Right kidney (tissue), 1 donor: ENCODE measurements at regions not wholly inside any gene's neighbourhood (a gene's known extent, or its start where the extent isn't known, plus 50 kb on each side); places are given as distances from the start of the nearest gene placed in this dataset.

ENCODE experiments used
- DNase-seq: peaks from one replicate; pipeline ENCODE4 v3.0.0-alpha.2; 2016

DNA sequence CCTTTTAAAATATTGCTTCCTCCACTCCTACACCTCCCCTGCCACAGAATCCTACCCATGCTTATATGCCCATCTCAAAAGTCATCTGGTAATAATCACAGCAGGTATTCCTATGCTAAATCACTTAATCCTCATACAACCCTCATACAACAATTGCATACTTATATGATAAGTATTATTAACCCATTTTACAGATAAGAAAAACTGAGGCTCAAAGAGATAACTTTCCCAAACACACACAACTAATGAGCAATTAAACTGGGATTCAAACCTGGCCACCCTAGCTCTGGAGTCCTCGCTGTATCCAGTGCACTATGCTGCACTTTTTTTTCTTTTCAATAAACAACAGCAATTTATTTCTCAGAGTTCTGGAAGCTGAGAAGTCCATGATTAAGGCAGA lies 99.8 kb upstream of the TSPAN5 start:
- no peak for DNase-seq

DNA sequence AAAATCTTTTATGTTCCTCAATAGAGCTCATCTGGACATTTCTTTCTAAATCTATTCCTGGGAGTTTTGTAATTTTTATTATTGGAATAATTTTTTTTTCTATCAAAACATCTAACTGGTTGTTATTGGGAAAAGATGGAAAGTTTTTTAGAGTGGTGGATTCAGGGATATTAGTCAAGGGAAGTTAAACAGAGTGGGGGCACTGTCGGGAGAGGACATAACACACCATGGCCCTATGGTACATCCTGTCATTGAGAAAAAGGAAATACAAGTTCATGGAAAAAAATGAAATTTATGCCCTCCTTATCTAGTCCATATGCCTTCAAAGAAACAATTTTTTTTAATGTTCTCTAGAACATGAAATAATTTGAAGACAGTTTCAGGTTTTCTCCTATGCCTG lies 96.3 kb upstream of the TSPAN5 start:
- DNase-seq: no peak

DNA sequence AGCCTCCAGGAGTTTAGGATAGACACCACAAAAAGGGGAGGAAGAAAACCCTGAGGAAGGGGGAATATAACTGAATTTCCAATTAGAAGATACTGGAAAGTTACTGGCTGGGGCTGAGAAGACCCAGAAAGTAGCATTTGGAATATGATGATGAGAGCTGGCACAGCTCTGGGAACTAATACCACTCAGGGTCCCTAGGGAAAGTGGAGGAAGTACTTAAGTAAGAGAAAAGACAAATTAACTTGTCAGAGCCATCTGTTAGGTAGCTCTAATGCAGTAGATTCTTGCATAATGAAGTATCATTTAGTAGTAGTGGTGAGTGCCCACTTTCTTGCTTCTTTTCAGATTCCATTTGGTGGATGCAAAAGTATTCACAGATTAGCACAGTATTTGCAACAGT lies 90.8 kb upstream of the TSPAN5 start:
- no peak for DNase-seq

DNA sequence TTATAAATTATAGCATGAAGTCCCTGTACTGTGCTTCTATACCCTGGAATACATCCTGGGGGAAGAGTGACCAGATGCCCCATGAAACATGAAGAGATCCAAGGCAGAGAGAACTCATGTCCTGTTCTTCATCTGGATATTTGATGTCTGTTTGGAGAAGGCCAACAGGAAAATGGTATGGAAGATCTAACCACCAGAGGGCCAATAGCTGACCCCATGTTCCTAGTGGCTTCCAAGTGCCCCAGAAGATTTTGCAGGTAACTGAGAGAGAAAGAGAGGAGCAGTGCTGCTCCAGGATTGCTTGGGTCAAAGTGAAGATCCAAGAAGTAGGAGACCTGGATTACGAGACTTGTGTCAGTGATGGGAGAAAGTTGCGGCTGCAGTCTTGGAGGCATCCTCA lies 90.2 kb upstream of the TSPAN5 start:
- DNase-seq: no peak

DNA sequence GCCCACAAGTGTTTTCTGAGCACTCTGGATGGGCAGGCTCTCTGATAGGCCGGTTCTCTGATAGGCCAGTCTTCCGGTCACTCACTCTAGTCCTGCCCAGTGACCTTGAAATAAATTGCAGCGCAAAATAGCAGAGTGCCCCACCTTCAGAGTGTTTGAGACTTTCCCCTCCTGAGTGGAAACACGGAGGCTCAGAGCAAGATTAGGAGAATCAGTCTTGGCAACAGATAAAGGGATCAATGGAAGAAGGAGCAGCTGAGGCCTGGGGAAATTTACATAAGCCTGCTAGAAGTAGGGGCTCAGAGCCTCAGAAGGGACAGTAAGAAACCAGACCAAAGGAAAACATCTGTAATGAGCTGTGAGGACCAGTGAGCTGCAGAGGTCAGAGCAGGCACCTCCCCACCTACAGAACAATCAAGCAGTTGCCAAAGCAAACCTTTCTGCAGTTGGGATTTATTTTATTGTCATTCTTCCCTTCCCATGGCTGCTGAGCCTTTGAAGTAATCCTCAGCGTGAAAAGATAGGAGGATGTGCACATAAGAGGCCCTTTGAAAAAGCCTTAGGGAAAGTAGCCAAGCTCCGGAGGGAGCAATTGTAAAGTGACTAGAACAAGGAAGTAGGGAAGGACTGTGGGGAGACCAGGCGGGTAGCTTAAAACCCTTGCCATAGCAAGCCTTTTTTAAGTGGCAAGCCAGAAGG lies 89.1 kb upstream of the TSPAN5 start:
- no peak for DNase-seq

DNA sequence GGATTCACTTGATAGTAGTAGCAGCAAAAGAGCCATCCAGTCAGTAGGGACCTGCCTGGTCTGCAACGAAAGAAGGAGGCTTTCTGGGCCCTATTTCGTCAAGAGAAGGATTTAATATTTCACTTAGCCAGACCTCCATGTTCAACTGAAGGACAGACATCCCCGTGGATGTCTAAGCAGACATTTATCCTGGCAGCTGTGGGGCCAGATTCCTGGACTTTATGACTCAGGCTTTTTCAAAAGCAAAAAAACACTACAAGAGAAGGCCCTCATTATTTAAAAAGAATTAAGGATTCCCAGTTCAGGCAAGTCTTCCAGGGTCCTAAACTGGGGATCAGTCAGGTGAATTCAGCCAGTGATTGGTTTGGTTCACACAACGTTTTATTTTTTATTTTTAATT lies 88.5 kb upstream of the TSPAN5 start:
- DNase-seq: no peak

DNA sequence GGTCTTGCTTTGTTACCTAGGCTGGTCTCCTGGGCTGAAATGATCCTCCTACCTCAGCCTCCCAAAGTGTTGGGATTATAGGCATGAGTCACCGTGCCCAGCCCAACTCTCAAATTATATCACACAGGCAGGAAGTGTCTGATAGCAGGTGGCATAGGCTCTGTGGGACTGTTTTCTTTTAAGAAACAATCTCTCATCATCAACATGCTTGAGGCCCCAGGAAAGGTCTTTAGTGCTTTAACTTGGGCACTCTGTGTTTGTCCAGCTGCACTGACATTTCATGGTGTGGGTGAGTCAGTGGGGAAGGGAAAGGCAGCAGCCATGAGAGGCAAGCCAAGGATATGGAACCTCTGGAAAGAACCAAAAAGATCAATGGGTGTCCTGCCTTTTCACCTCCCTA lies 88.1 kb upstream of the TSPAN5 start:
- no peak for DNase-seq

DNA sequence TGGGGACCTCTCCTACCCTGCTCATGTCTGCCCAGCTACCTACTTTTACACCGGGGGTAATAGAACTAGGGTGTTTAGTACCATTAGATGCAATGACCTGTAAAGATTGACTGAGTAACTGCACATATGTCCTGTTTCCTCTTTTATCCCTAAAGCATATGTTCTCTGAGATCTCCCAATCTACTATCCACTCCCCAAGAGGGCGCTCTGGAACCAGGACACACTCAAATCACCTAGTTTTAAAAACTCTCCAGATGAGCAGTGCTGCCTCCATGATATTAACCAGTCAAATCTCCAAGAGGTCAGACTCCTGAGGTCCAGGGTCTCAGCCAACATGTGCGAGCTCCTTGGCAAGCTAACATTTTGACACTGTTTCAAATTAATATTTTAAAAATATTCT lies 87.0 kb upstream of the TSPAN5 start:
- DNase-seq: no peak

DNA sequence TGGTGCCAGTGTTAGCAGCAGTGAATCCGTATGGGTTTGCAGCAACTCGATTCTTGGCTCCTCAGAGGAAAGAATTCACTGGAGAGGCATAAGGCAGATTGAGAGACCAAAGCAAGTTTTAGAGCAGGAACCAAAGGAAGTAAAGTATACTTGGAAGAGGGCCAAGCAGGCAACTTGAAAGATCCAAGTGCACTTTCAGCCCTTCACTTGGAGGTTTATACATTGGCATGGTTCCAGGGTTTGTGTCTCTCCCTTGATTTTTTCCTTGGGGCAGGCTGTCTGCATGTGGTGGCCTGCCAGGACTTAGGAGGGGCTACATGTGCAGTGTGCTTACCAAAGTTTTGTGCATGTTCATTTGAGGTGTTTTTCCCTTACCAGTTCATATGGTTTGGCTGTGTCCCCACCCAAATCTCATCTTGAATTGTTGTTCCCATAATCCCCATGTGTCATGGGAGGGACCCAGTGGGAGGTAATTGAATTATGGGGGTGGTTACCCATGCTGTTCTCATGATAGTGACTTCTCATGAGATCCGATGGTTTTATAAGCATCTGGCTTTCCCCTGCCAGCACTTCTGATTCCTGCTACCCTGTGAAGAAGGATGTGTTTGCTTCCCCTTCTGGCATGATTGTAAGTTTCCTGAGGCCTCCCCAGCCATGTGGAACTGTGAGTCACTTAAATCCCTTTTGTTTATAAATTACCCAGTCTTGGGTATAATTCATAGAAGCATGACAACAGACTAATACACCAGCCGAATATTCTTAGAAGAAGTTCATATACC lies 86.2 kb upstream of the TSPAN5 start:
- DNase-seq: no peak

DNA sequence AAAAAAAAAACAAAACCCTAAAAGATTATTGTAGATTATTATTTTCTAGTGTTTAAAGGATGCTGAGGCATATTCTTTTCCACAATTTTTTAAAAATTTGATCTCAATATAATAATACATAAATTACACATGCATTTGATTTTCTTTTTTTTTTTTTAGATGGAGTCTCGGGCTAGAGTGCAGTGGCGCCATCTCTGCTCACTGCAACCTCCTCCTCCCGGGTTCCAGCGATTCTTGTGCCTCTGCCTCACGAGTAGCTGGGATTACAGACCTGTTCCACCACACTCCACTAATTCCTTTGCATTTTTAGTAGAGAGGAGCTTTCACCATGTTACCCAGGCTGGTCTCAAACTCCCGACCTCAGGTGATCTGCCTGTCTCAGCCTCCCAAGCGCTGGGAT lies 83.5 kb upstream of the TSPAN5 start:
- DNase-seq: no peak

DNA sequence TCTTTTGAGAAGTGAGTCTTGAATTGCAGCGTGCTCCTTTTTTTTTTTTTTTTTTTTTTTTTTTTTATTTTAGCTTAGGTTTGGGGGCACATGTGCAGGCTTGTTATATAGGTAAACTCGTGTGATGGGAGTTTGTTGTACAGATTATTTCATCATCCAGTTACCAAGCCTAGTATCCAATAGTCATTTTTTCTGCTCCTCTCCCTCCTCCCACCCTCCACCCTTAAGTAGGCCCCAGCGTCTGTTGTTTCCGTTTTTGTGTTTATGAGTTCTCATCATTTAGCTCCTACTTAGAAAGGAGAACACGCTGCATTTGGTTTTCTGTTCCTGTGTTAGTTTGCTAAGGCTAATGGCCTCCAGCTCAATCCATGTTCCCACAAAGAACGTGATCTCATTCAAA lies 81.3 kb upstream of the TSPAN5 start:
- DNase-seq: no peak

DNA sequence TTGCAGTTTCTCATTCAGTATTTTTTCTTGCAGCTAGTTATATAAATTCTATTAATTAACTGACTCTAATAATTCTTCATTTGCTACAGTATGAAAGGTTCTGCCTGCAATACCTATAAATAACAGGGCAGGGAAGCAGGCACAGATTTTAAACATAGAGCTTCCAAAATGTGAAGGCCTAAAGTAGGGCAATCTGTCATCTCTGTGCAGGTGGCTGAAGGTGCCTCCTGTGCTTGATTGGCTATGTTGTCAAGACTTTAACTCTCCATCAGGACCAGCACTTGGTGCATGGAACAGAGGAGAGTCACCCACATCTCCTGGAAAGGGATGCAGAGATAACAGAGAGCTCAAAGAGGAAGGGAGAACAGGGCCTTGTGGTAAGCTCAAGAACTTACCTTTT lies 75.2 kb upstream of the TSPAN5 start:
- DNase-seq: no peak

DNA sequence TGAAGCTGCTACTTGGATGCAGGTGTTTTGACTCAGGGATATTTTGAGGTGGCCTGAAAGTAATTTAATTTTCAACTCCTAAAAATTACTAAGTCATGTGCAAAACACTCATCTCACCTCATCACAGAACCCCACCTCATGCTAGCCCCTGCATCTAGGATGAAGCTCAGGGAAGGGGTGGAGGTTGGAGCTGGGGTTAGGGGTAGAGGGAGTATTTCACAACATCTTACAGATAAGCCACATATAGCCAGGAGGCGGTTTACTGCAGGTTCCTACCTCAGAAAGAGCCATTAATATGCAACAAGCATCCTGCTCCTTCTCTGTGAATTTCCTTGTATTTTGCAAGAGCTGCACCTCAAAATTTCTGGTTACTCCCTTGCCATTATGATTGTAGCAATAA lies 70.5 kb upstream of the TSPAN5 start:
- DNase-seq: no peak

DNA sequence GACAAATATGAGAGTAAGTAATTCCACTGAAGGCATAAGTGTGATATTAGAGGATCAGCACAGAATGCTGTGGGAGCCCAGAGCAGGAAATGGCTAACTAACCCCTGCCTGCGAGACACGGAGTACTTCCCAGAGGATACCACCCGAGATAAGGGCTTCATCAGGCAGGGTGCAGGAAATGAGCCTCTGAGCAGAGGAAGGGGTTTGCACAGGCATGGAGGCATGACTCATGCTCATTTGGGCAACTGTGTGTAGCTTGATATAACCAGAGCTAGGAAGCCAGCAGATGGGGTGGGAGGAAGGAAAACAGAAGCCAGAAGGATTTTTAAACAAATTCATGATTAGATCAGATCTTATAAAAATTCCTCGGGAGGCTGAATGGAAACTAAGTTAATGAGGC lies 70.0 kb upstream of the TSPAN5 start:
- no peak for DNase-seq

DNA sequence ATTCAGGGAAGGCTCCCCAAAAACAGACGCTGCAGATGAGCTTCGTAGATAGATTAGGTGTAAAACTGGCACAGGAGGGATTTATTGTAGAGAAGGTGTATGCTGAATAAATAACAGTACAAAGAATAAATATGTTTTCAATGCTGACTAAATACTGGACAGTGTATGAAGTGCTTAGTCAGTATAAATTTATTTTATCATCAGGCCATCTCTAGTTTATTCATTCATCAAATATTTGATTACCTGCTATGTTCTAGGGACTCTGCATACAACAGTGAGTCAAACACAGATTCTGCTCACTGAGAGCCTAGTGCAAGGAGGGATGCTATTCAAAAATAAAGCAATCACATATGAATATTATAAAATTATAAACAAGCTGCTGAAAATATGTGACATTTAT lies 63.6 kb upstream of the TSPAN5 start:
- DNase-seq: no peak

DNA sequence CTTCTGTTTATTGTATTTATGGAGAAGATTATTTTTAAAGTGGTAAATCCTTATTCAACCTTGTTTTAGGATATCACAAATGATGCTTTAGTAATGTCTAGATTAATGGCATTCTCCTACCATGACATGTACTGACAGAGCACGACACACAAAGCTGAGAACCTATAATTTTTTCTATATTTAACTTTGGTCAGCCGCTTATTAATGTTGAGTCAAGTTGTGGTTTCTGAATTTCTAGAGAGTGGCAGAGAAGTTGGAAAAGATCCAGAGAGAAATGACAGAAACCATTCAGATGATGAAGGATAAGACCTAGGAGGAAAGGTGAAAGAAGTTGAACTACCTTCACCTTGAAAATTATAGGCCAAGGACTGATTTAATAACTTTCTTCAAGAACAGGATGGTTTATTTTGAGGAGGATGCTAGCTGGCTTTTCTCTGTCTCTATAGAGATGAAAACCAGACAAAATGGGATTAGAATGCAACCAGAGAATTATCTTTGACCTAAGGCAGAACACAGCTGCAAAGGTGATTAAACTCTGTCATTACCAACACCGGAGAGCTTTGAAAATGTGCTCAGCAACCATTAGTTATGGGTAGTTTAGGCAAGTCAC lies 62.6 kb upstream of the TSPAN5 start:
- DNase-seq: no peak

DNA sequence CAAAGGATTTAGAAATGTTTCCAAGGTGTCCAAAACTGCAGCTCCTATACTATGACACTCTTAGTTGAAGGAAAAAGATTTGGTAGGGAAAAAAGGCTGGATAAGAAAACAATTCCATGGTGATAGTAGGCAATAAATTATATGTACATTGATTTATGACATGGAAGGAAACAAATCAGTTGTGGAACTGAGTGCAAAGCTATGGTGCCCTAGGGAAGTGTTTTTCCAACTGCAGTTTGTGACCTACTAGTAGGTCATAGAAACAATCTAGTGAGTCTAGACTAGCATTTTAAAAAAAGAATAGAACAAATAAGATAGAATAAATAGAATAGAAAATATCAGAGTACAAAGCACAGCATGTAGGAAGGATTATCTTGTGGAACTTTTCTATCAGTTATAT lies 58.4 kb upstream of the TSPAN5 start:
- no peak for DNase-seq

DNA sequence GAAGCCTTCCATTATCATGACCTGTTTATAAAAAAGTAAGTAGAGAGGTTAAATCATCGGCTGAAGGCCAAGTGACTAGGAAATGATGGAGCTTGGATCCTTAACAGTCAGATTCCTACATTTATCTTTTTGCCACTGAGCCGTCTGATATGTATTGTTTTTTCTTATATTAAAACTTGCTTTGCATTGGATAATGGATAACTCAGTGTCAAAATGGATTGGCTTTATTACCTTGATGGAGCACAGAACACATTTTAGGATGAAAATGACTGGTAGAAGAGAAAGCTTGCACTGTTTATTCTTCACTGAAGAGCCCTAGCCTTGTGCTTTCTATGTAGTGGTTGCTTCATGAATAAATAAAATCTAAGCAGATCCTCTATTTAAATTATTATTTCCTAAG lies 54.2 kb upstream of the TSPAN5 start:
- DNase-seq: no peak

DNA sequence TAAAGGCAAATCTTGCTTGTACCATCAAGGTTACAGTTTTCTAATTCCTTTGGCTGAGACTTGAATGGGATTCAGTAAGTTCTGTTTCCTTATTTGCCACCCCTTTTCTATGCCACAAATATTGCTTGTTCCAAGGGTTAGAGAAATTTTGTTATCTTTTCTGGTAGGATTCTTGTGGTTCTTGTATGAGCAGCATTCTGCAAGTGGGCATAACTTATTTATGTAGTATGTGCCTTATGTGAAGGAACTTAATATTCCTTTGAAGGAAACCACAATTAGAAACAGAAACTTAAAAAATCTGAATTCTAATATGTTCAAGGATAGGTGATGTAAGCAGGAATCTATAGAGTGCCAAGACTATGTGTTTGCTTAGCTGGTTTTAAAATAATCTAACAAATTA lies 53.1 kb upstream of the TSPAN5 start:
- no peak for DNase-seq

DNA sequence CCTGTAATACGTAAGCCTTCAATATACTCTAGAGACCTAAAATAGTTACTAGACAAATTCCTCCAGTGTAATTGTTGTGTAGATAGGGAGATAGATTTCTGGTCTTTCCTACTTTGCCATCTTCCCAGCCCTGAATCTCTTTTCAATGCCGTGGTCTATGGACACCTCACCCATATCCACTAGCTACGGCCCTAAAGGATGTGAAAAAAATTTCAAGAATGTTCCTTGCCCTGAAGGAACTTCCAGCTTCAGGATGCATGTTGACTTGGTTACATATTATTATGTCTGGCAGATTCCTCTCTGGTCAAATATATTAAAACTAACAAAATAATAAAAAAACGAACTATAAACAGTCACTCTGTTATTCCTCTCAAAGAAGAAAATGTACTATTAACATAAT lies 52.4 kb upstream of the TSPAN5 start:
- no peak for DNase-seq
